OCI-LY1 (cell line): ENCODE measurements at regions not wholly inside any gene's neighbourhood (a gene's known extent, or its start where the extent isn't known, plus 50 kb on each side); places are given as distances from the start of the nearest gene placed in this dataset.
"Not testable (repeated sequence)": the region's sequence is repeated elsewhere in the genome, so short reads cannot be mapped to it uniquely, and the experiment has no call there.

Source experiments
- H2AFZ ChIP-seq: fragments of 200-600 bp; sonication (generic), shearing (Covaris generic); 2 replicates; pipeline ENCODE4 v1.6.0; 2014; ENCODE audit warnings: antibody characterized with exemption, mild to moderate bottlenecking, low read length
- H3F3A ChIP-seq: fragments of 200-600 bp; sonication (generic), shearing (Covaris generic); 2 replicates; pipeline ENCODE4 v1.6.0; 2014; ENCODE audit warnings: mild to moderate bottlenecking, antibody characterized with exemption, low read length, moderate library complexity; ENCODE audit not compliant: insufficient read depth
- H3K27ac ChIP-seq: fragments of 200-600 bp; sonication (generic); 2 replicates; pipeline ENCODE4 v1.5.1; 2014; ENCODE audit warnings: low read length, mixed run types, mild to moderate bottlenecking, low read depth; ENCODE audit not compliant: poor library complexity, severe bottlenecking
- H3K27me3 ChIP-seq: fragments of 200-600 bp; sonication (generic); 2 replicates; pipeline ENCODE4 v1.6.0; 2014; ENCODE audit warnings: antibody characterized with exemption, mild to moderate bottlenecking, low read length, moderate library complexity; ENCODE audit not compliant: insufficient read depth
- H3K36me3 ChIP-seq: fragments of 200-600 bp; sonication (generic); 2 replicates; pipeline ENCODE4 v1.6.1; 2014; ENCODE audit warnings: mild to moderate bottlenecking, antibody characterized with exemption, low read length, moderate library complexity, mixed read lengths; ENCODE audit not compliant: insufficient read depth
- H3K4me1 ChIP-seq: fragments of 200-600 bp; sonication (generic); 2 replicates; pipeline ENCODE4 v1.5.1; 2014; ENCODE audit warnings: mild to moderate bottlenecking, low read length, moderate library complexity; ENCODE audit not compliant: insufficient read depth, severe bottlenecking
- H3K4me2 ChIP-seq: fragments of 200-600 bp; sonication (generic), shearing (Covaris generic); 2 replicates; pipeline ENCODE4 v1.6.1; 2014; ENCODE audit warnings: low read length
- H3K4me3 ChIP-seq: fragments of 200-600 bp; sonication (generic); 2 replicates; pipeline ENCODE4 v1.5.1; 2014; ENCODE audit warnings: low read length, low read depth, mild to moderate bottlenecking, mixed read lengths; ENCODE audit not compliant: poor library complexity, severe bottlenecking
- H3K79me2 ChIP-seq: fragments of 200-600 bp; shearing (Covaris generic); 2 replicates; pipeline ENCODE4 v1.6.1; 2016; ENCODE audit warnings: mixed run types, low read length, mixed read lengths; ENCODE audit not compliant: insufficient read depth
- H3K9ac ChIP-seq: fragments of 200-600 bp; sonication (generic), shearing (Covaris generic); 2 replicates; pipeline ENCODE4 v1.6.1; 2014; ENCODE audit warnings: mild to moderate bottlenecking, low read length, mixed read lengths
- H3K9me2 ChIP-seq: fragments of 200-600 bp; sonication (generic), shearing (Covaris generic); 2 replicates; pipeline ENCODE4 v1.6.1; 2014; ENCODE audit warnings: low read depth, mild to moderate bottlenecking, low read length, mixed read lengths
- H3K9me3 ChIP-seq: fragments of 200-600 bp; shearing (Covaris generic); 2 replicates; pipeline ENCODE4 v1.6.1; 2014; ENCODE audit warnings: low read length, mixed read lengths
- H4K20me1 ChIP-seq: fragments of 200-600 bp; sonication (generic), shearing (Covaris generic); 2 replicates; pipeline ENCODE4 v1.6.0; 2016; ENCODE audit warnings: mild to moderate bottlenecking, low read length; ENCODE audit not compliant: insufficient read depth
- EZH2 ChIP-seq: fragments of 200-600 bp; sonication (generic), shearing (Covaris generic); IDR thresholded peaks from 2 replicates; pipeline ENCODE4 v1.8.0; 2017; ENCODE audit warnings: borderline replicate concordance, mixed run types, mild to moderate bottlenecking, antibody characterized with exemption, low read length, moderate library complexity, mixed read lengths
- TF ChIP-seq, protein P1 (sequence below): fragments of 200-600 bp; sonication (generic), shearing (Covaris generic); IDR thresholded peaks from 2 replicates; pipeline ENCODE4 v1.5.1; 2017; ENCODE audit warnings: mild to moderate bottlenecking, antibody characterized with exemption, low read length, moderate library complexity, mixed read lengths

DNA sequence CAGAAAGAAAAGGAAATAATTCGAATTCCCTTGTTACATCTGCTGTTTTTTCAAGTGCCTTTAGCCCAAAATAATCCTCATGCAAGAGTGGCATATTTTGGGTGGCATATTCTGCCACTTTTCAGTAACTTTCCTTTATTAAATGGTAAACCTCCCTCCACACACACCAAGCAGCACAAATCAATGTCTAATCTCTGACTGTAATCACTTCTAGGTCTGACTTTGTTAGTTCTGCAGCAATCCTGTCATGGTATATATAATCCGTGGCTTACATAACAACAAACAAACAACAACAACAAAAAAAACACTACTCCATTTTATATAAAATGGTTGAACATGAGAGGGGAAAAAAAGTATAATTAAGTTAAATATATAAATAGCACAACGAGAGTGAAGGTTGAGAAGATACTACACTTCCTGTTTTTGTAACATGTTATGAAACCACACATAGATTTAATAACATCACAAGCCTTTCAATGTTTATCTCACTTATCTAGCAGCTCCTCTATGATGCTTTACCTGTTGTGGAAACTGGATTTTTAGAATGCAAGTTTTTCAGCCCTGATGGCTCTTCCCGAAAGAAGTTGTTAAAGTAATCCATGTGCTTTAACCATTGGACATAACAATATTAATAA is 715.4 kb downstream of the GRXCR1 start:
- peak overlapping the region; percentile 4 for H3K9ac ChIP-seq

DNA sequence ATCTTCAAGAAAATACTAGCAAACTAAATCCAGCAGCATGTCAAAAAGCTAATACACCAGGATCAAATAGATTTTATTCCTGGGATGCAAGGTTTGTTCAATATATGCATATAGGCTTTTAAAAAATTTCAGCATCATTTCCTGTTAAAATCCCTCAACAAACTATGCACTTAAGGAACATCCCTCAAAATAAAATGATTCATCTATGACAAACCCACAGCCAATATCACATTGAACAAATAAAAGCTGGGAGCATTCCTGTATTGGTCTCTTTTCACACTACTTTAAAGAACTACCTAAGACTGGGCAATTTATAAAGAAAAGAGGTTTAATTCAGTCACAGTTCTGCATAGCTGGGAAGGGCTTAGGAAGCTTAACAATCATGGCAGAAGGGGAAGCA is 726.7 kb downstream of the GRXCR1 start:
- H3K4me2 ChIP-seq: no peak overlapping the region
- no peak overlapping the region for H2AFZ ChIP-seq
- no peaks in the 10 kb centered on the region; the same call in 1 of the 2 replicates for H3K36me3 ChIP-seq
- H3K27ac ChIP-seq: no peak overlapping the region
- H3K4me3 ChIP-seq: no peak overlapping the region
- no peaks in the 10 kb centered on the region for H3K9me3 ChIP-seq
- no peaks in the 10 kb centered on the region for H3K79me2 ChIP-seq
- no peaks in the 10 kb centered on the region for H3K9me2 ChIP-seq
- no peaks in the 10 kb centered on the region for H3K27me3 ChIP-seq
- H3F3A ChIP-seq: no peaks in the 10 kb centered on the region
- TF ChIP-seq, protein P1, sequence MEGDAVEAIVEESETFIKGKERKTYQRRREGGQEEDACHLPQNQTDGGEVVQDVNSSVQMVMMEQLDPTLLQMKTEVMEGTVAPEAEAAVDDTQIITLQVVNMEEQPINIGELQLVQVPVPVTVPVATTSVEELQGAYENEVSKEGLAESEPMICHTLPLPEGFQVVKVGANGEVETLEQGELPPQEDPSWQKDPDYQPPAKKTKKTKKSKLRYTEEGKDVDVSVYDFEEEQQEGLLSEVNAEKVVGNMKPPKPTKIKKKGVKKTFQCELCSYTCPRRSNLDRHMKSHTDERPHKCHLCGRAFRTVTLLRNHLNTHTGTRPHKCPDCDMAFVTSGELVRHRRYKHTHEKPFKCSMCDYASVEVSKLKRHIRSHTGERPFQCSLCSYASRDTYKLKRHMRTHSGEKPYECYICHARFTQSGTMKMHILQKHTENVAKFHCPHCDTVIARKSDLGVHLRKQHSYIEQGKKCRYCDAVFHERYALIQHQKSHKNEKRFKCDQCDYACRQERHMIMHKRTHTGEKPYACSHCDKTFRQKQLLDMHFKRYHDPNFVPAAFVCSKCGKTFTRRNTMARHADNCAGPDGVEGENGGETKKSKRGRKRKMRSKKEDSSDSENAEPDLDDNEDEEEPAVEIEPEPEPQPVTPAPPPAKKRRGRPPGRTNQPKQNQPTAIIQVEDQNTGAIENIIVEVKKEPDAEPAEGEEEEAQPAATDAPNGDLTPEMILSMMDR: no peak
- TF ChIP-seq EZH2: no peak
- H4K20me1 ChIP-seq: no peaks in the 10 kb centered on the region
- H3K9ac ChIP-seq: no peak overlapping the region
- no peaks in the 10 kb centered on the region for H3K4me1 ChIP-seq

More for the DNA sequence above, 715.4 kb downstream of the GRXCR1 start:
- no peak overlapping the region for H3K4me3 ChIP-seq
- H3K9me3 ChIP-seq: no peaks in the 10 kb centered on the region
- TF ChIP-seq, protein P1: no peak
- no peak for TF ChIP-seq EZH2
- no peaks in the 10 kb centered on the region for H3K36me3 ChIP-seq
- no peaks in the 10 kb centered on the region for H4K20me1 ChIP-seq
- H3K4me2 ChIP-seq: peak overlapping the region; percentile 39
- no peaks in the 10 kb centered on the region for H3K9me2 ChIP-seq
- no peaks in the 10 kb centered on the region for H3K79me2 ChIP-seq
- H3K4me1 ChIP-seq: peaks cover 29% of the 10 kb centered on the region
- H3K27ac ChIP-seq: peak overlapping the region; percentile 90
- peak overlapping the region; percentile 99 for H2AFZ ChIP-seq
- H3K27me3 ChIP-seq: no peaks in the 10 kb centered on the region
- no peaks in the 10 kb centered on the region for H3F3A ChIP-seq

DNA sequence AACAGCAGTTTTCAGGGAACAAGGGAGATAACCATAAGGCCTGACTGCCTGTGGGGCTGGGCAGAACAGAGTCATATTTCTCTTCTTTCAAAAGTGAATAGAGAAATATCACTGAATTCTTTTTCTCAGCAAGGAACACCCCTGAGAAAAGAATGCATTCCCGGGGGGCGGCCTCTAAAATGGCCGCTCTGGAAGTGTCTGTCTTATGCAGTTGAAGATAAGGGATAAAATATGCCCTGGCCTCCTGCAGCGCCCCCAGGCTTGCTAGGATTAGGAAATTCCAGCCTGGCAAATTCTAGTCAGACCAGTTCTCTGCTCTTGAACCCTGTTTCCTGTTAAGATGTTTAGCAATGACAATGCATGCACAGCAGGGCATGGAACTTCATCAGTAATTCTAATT is 745.4 kb downstream of the GRXCR1 start:
- not testable (repeated sequence) for H3K4me2 ChIP-seq, H2AFZ ChIP-seq, H3F3A ChIP-seq, H3K36me3 ChIP-seq, H3K4me1 ChIP-seq, H3K27me3 ChIP-seq, H3K9me3 ChIP-seq, H3K79me2 ChIP-seq, H3K4me3 ChIP-seq, H3K27ac ChIP-seq, H3K9ac ChIP-seq, H3K9me2 ChIP-seq, H4K20me1 ChIP-seq

DNA sequence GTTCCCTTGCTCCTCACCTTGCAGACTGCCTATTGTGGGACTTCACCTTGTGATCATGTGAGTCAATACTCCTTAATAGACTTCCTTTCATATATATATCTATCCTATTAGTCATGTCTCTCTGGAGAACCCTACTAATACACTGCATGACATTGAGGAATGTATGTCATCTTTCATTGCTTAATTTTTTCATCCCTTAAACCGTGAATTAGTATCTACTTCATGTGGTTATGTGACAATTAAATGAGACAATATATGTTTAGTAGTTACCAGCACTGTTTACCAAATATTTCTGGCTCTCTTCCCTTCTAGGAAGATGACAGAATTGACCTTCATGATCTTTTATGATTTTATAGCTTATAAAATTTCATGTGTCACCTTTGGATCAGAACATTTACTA is 759.5 kb downstream of the GRXCR1 start:
- Histone ChIP-seq H3K4me2 (no peak overlapping the region), H3K9me3 (0 out of 2 replicates have a peak, but pooled peaks cover 4% of the 10 kb centered on the region), H3K27ac (no peak overlapping the region), H4K20me1 (no peaks in the 10 kb centered on the region), H3K9me2 (no peaks in the 10 kb centered on the region), H3K79me2 (no peaks in the 10 kb centered on the region), H3F3A (no peaks in the 10 kb centered on the region), H3K4me3 (no peak overlapping the region), H3K27me3 (no peaks in the 10 kb centered on the region), H3K36me3 (no peaks in the 10 kb centered on the region), H2AFZ (no peak overlapping the region), H3K9ac (no peak overlapping the region), H3K4me1 (no peaks in the 10 kb centered on the region)
- TF ChIP-seq, protein P1: no peak
- no peak for TF ChIP-seq EZH2

DNA sequence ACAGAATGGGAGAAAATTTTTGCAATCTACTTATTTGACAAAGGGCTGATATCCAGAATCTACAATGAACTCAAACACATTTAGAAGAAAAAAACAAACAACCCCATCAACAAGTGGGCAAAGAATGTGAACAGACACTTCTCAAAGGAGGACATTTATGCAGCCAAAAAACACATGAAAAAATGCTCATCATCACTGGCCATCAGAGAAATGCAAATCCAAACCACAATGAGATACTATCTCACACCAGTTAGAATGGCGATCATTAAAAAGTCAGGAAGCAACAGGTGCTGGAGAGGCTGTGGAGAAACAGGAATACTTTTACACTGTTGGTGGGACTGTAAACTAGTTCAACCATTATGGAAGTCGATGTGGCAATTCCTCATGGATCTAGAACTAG is 767.0 kb downstream of the GRXCR1 start:
- H3F3A ChIP-seq, H3K9me2 ChIP-seq, H3K9ac ChIP-seq, H3K4me3 ChIP-seq, H4K20me1 ChIP-seq, H3K4me1 ChIP-seq, H3K79me2 ChIP-seq, H3K36me3 ChIP-seq, H2AFZ ChIP-seq, H3K9me3 ChIP-seq, H3K27me3 ChIP-seq, H3K4me2 ChIP-seq, H3K27ac ChIP-seq: not testable (repeated sequence)
